ENCODE measurements at regions not wholly inside any gene's neighbourhood (a gene's known extent, or its start where the extent isn't known, plus 50 kb on each side); places are given as distances from the start of the nearest gene placed in this dataset.

DNA sequence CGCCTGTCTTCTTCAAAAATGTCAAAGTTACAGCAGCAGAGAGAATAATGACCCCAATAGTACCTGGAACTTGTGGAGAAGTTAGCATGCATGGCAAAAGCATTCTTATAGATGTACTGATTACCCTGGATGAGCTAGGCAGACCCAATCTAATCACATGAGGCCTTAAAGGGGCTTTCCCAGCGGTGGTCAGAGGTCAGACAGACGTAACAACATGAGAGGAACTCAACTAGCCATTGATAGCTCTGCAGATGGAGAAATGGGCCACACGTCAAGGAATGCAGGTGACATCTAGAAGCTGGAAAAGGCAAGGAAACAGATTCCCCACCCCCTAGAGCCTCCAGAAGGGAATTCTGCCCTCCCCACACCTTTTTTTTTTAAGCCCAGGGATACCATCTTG is 156.8 kb upstream of the ARID1B start:
- Histone ChIP-seq H3K4me3 (ENCODE audit: low read length) (no peak overlapping the region), H4K20me1 (ENCODE audit: insufficient read depth) (no peaks in the 10 kb centered on the region), H3K9me3 (ENCODE audit: low read length) (no peaks in the 10 kb centered on the region), H3K27ac (ENCODE audit: low read length) (no peak overlapping the region), H2AFZ (ENCODE audit: low read depth, low read length) (no peak overlapping the region), H3F3A (ENCODE audit: insufficient read depth, low read length, poor library complexity, severe bottlenecking) (no peaks in the 10 kb centered on the region), H3K4me2 (ENCODE audit: low read length) (no peak overlapping the region), H3K36me3 (ENCODE audit: insufficient read depth, low read length) (no peaks in the 10 kb centered on the region), H3K27me3 (ENCODE audit: insufficient read depth, low read depth, low read length) (no peaks in the 10 kb centered on the region), H3K79me2 (replicated peaks; ENCODE audit: insufficient read depth, low read length) (no peaks in the 10 kb centered on the region), H3K9ac (ENCODE audit: low read length) (no peak overlapping the region), H3K9me2 (ENCODE audit: insufficient read depth, low read length) (no peaks in the 10 kb centered on the region)
- no peak for TF ChIP-seq REST (IDR thresholded peaks at IDR 0.05; ENCODE audit: borderline replicate concordance)
- no peak for TF ChIP-seq POLR2AphosphoS5 (IDR thresholded peaks at IDR 0.05)
- no peak for TF ChIP-seq TAF1 (IDR thresholded peaks at IDR 0.05; ENCODE audit: low read depth)
- TF ChIP-seq RAD21 (conservative IDR thresholded peaks at IDR 0.05): no peak

- no peak for TF ChIP-seq TAF1 (IDR thresholded peaks at IDR 0.05; ENCODE audit: low read depth)
- no peak for TF ChIP-seq REST (IDR thresholded peaks at IDR 0.05; ENCODE audit: borderline replicate concordance)
- no peak for TF ChIP-seq EZH2 (IDR thresholded peaks at IDR 0.05; ENCODE audit: borderline replicate concordance, insufficient read depth, low read length, poor library complexity, severe bottlenecking)
- TF ChIP-seq MXI1 (conservative IDR thresholded peaks at IDR 0.05; ENCODE audit: poor library complexity, severe bottlenecking): no peak
- H3K9me2 ChIP-seq (ENCODE audit: insufficient read depth, low read length): no peaks in the 10 kb centered on the region
- no peak overlapping the region for H3K4me3 ChIP-seq (ENCODE audit: low read length)
- no peak overlapping the region for H3K9ac ChIP-seq (ENCODE audit: low read length)
- H3K79me2 ChIP-seq (replicated peaks; ENCODE audit: insufficient read depth, low read length): no peaks in the 10 kb centered on the region
- H3K4me2 ChIP-seq (ENCODE audit: low read length): no peak overlapping the region
- no peaks in the 10 kb centered on the region for H4K20me1 ChIP-seq (ENCODE audit: insufficient read depth)
- no peaks in the 10 kb centered on the region for H3F3A ChIP-seq (ENCODE audit: insufficient read depth, low read length, poor library complexity, severe bottlenecking)
- H3K9me3 ChIP-seq (ENCODE audit: low read length): no peaks in the 10 kb centered on the region
- no peaks in the 10 kb centered on the region for H3K36me3 ChIP-seq (ENCODE audit: insufficient read depth, low read length)
- H3K27me3 ChIP-seq (ENCODE audit: insufficient read depth, low read depth, low read length): no peaks in the 10 kb centered on the region
- no peak overlapping the region for H2AFZ ChIP-seq (ENCODE audit: low read depth, low read length)
- H3K27ac ChIP-seq (ENCODE audit: low read length): no peak overlapping the region
These were observed 158.5 kb upstream of the ARID1B start for GRCh38 chr6:156618600-156619205.

DNA sequence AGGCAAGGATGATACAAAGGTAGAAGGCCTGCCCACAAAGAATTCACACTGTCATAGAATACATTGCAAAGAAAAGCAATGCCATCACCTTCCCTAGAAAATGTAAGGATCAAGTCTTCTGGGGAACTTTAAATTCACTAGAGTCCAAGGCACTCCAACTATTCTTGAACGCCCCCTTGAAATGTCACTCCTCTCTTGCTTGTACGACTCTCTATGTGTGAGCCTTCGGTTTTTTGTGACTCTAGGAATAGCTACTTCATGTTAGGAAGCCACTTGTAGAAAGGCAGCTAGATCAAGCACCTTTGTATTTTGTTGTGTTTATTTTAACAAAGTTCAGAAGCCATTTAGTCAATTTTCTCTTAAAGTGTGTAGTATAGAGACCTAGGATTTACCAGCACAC is 159.2 kb upstream of the ARID1B start:
- no peak overlapping the region for H2AFZ ChIP-seq (ENCODE audit: low read depth, low read length)
- no peaks in the 10 kb centered on the region for H3K9me3 ChIP-seq (ENCODE audit: low read length)
- no peaks in the 10 kb centered on the region for H3K9me2 ChIP-seq (ENCODE audit: insufficient read depth, low read length)
- no peak overlapping the region for H3K9ac ChIP-seq (ENCODE audit: low read length)
- H4K20me1 ChIP-seq (ENCODE audit: insufficient read depth): no peaks in the 10 kb centered on the region
- no peaks in the 10 kb centered on the region for H3F3A ChIP-seq (ENCODE audit: insufficient read depth, low read length, poor library complexity, severe bottlenecking)
- H3K4me2 ChIP-seq (ENCODE audit: low read length): no peak overlapping the region
- H3K4me3 ChIP-seq (ENCODE audit: low read length): no peak overlapping the region
- H3K27ac ChIP-seq (ENCODE audit: low read length): no peak overlapping the region
- no peaks in the 10 kb centered on the region for H3K79me2 ChIP-seq (replicated peaks; ENCODE audit: insufficient read depth, low read length)
- no peaks in the 10 kb centered on the region for H3K36me3 ChIP-seq (ENCODE audit: insufficient read depth, low read length)
- no peaks in the 10 kb centered on the region for H3K27me3 ChIP-seq (ENCODE audit: insufficient read depth, low read depth, low read length)
- TF ChIP-seq RAD21 (conservative IDR thresholded peaks at IDR 0.05) (no peak), POLR2AphosphoS5 (IDR thresholded peaks at IDR 0.05) (no peak), TAF1 (IDR thresholded peaks at IDR 0.05; ENCODE audit: low read depth) (no peak), MXI1 (conservative IDR thresholded peaks at IDR 0.05; ENCODE audit: poor library complexity, severe bottlenecking) (no peak), EZH2 (IDR thresholded peaks at IDR 0.05; ENCODE audit: borderline replicate concordance, insufficient read depth, low read length, poor library complexity, severe bottlenecking) (no peak), SMC3 (conservative IDR thresholded peaks at IDR 0.05; ENCODE audit: poor library complexity) (no peak), EP300 (conservative IDR thresholded peaks at IDR 0.05; ENCODE audit: poor library complexity, severe bottlenecking) (no peak), REST (IDR thresholded peaks at IDR 0.05; ENCODE audit: borderline replicate concordance) (no peak)

Data from neural cell (in vitro differentiated cells).